ENCODE measurements at regions not wholly inside any gene's neighbourhood (a gene's known extent, or its start where the extent isn't known, plus 50 kb on each side); places are given as distances from the start of the nearest gene placed in this dataset.

- Histone ChIP-seq H3K36me3 (ENCODE audit: control insufficient read depth, insufficient read depth, low read length) (no peaks in the 10 kb centered on the region), H3K4me2 (ENCODE audit: low read length) (no peak overlapping the region), H3K79me2 (no peaks in the 10 kb centered on the region), H3K9me3 (ENCODE audit: control insufficient read depth, low read length) (no peaks in the 10 kb centered on the region), H3K4me1 (no peaks in the 10 kb centered on the region), H3K4me3 (ENCODE audit: low read depth, low read length) (no peak overlapping the region), H2AFZ (no peak overlapping the region), H3K27me3 (ENCODE audit: control insufficient read depth, insufficient read depth, low read length) (no peaks in the 10 kb centered on the region), H3K27ac (no peak overlapping the region), H3K9ac (no peak overlapping the region)
- TF ChIP-seq CTCF (IDR thresholded peaks at IDR 0.05) = no peak
These were observed 307.9 kb downstream of the C4orf33 start for GRCh38 chr4:129403848-129404247.

GRCh38 chr4:129410115-129410514 lies 314.2 kb downstream of the C4orf33 start:
- Histone ChIP-seq H3K27ac (no peak overlapping the region), H3K79me2 (no peaks in the 10 kb centered on the region), H3K27me3 (ENCODE audit: control insufficient read depth, insufficient read depth, low read length) (no peaks in the 10 kb centered on the region), H2AFZ (no peak overlapping the region), H3K9ac (no peak overlapping the region), H3K36me3 (ENCODE audit: control insufficient read depth, insufficient read depth, low read length) (no peaks in the 10 kb centered on the region), H3K4me3 (ENCODE audit: low read depth, low read length) (no peak overlapping the region), H3K4me2 (ENCODE audit: low read length) (no peak overlapping the region), H3K4me1 (no peaks in the 10 kb centered on the region), H3K9me3 (ENCODE audit: control insufficient read depth, low read length) (no peaks in the 10 kb centered on the region)
- TF ChIP-seq CTCF (IDR thresholded peaks at IDR 0.05) = no peak

GRCh38 chr4:129415004-129415403 lies 319.1 kb downstream of the C4orf33 start:
- no peaks in the 10 kb centered on the region for H3K79me2 ChIP-seq
- no peaks in the 10 kb centered on the region for H3K27me3 ChIP-seq (ENCODE audit: control insufficient read depth, insufficient read depth, low read length)
- no peak overlapping the region for H3K9ac ChIP-seq
- no peak overlapping the region for H3K4me2 ChIP-seq (ENCODE audit: low read length)
- no peak overlapping the region for H3K4me3 ChIP-seq (ENCODE audit: low read depth, low read length)
- TF ChIP-seq CTCF (IDR thresholded peaks at IDR 0.05) = no peak
- H3K36me3 ChIP-seq (ENCODE audit: control insufficient read depth, insufficient read depth, low read length) = no peaks in the 10 kb centered on the region
- H2AFZ ChIP-seq = no peak overlapping the region
- H3K4me1 ChIP-seq = no peaks in the 10 kb centered on the region
- H3K9me3 ChIP-seq (ENCODE audit: control insufficient read depth, low read length) = no peaks in the 10 kb centered on the region
- H3K27ac ChIP-seq = no peak overlapping the region

- H3K4me3 ChIP-seq (ENCODE audit: low read depth, low read length) = no peak overlapping the region
- H3K4me1 ChIP-seq = no peaks in the 10 kb centered on the region
- no peak overlapping the region for H2AFZ ChIP-seq
- no peaks in the 10 kb centered on the region for H3K36me3 ChIP-seq (ENCODE audit: control insufficient read depth, insufficient read depth, low read length)
- H3K79me2 ChIP-seq = no peaks in the 10 kb centered on the region
- H3K4me2 ChIP-seq (ENCODE audit: low read length) = no peak overlapping the region
- no peak for TF ChIP-seq CTCF (IDR thresholded peaks at IDR 0.05)
- H3K27me3 ChIP-seq (ENCODE audit: control insufficient read depth, insufficient read depth, low read length) = no peaks in the 10 kb centered on the region
- H3K9ac ChIP-seq = no peak overlapping the region
- H3K9me3 ChIP-seq (ENCODE audit: control insufficient read depth, low read length) = no peaks in the 10 kb centered on the region
- no peak overlapping the region for H3K27ac ChIP-seq
These were observed 324.7 kb downstream of the C4orf33 start for GRCh38 chr4:129420637-129421036.

GRCh38 chr4:129422277-129422676 lies 326.3 kb downstream of the C4orf33 start:
- TF ChIP-seq CTCF (IDR thresholded peaks at IDR 0.05) = no peak
- Histone ChIP-seq H3K4me3 (ENCODE audit: low read depth, low read length) (no peak overlapping the region), H3K36me3 (ENCODE audit: control insufficient read depth, insufficient read depth, low read length) (no peaks in the 10 kb centered on the region), H3K4me1 (no peaks in the 10 kb centered on the region), H3K27ac (no peak overlapping the region), H3K9ac (no peak overlapping the region), H3K9me3 (ENCODE audit: control insufficient read depth, low read length) (no peaks in the 10 kb centered on the region), H3K79me2 (no peaks in the 10 kb centered on the region), H3K4me2 (ENCODE audit: low read length) (no peak overlapping the region), H3K27me3 (ENCODE audit: control insufficient read depth, insufficient read depth, low read length) (no peaks in the 10 kb centered on the region), H2AFZ (no peak overlapping the region)
